ENCODE measurements at regions not wholly inside any gene's neighbourhood (a gene's known extent, or its start where the extent isn't known, plus 50 kb on each side); places are given as distances from the start of the nearest gene placed in this dataset.

GRCh38 chr6:135699705-135700104 is 151.8 kb upstream of the PDE7B start:
- TF ChIP-seq ZNF670 (tag by site-specific recombination; IDR thresholded peaks at IDR 0.05; ENCODE audit: low read depth) = no peak
- TF ChIP-seq ZBTB26 (tag by site-specific recombination; optimal IDR thresholded peaks at IDR 0.05) = no peak
- no peak for TF ChIP-seq BCL11A (tag by site-specific recombination; IDR thresholded peaks at IDR 0.05; ENCODE audit: low read depth)
- no peak for TF ChIP-seq ZNF302 (tag by site-specific recombination; IDR thresholded peaks at IDR 0.05; ENCODE audit: low read depth)
- TF ChIP-seq ZNF280D (tag by site-specific recombination; IDR thresholded peaks at IDR 0.05) = no peak
- TF ChIP-seq CTCF (tag by site-specific recombination; IDR thresholded peaks at IDR 0.05) = no peak
- TF ChIP-seq ZBTB7A (tag by site-specific recombination; IDR thresholded peaks at IDR 0.05; ENCODE audit: low read depth) = no peak
- TF ChIP-seq HOXC10 (CRISPR knock-in tag; IDR thresholded peaks at IDR 0.05) = no peak

Data from HEK293 (cell line).